GM12873 (cell line): ENCODE measurements at regions not wholly inside any gene's neighbourhood (a gene's known extent, or its start where the extent isn't known, plus 50 kb on each side); places are given as distances from the start of the nearest gene placed in this dataset.

Source experiments
- TF ChIP-seq, protein P1 (sequence below): IDR thresholded peaks from 2 replicates; pipeline ENCODE4 v1.5.1; 2012; ENCODE audit warnings: low read depth, mild to moderate bottlenecking, moderate library complexity, low read length, control low read depth; ENCODE audit not compliant: insufficient read depth; ENCODE audit errors: missing control alignments

DNA sequence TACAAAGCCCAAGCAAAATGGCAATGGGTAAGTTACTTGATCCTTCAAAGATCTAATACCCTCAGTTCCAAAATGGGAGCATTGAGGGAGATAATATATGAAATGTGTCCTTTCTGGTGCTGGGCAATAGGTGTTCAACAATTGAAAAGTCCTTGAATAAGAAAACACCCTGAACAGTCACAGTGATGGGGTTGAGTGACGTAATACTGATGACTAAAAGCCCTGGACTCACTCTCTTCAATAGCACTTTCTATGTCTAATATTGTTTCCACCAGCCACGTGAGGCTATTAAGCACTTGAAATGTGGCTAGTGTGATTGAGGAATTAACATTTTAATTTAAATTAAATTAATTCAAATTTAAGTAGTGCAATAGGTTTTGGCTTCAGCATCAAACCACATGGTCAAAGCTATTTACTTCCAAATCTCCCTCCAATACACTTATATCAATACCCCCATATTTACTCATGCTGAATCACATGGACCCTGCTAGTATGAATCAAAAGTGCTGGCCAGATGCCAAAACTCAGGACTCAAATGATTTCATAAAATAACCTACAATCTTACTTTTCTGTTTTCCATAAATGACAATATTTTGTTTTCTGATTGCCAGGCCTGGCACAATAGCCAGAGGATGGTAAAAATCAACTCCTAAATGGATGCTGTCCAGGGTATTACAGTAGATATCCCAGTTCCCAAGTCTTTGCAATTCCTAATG, 516.2 kb downstream of the HAPSTR1 start:
- TF ChIP-seq, protein P1, sequence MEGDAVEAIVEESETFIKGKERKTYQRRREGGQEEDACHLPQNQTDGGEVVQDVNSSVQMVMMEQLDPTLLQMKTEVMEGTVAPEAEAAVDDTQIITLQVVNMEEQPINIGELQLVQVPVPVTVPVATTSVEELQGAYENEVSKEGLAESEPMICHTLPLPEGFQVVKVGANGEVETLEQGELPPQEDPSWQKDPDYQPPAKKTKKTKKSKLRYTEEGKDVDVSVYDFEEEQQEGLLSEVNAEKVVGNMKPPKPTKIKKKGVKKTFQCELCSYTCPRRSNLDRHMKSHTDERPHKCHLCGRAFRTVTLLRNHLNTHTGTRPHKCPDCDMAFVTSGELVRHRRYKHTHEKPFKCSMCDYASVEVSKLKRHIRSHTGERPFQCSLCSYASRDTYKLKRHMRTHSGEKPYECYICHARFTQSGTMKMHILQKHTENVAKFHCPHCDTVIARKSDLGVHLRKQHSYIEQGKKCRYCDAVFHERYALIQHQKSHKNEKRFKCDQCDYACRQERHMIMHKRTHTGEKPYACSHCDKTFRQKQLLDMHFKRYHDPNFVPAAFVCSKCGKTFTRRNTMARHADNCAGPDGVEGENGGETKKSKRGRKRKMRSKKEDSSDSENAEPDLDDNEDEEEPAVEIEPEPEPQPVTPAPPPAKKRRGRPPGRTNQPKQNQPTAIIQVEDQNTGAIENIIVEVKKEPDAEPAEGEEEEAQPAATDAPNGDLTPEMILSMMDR = no peak

DNA sequence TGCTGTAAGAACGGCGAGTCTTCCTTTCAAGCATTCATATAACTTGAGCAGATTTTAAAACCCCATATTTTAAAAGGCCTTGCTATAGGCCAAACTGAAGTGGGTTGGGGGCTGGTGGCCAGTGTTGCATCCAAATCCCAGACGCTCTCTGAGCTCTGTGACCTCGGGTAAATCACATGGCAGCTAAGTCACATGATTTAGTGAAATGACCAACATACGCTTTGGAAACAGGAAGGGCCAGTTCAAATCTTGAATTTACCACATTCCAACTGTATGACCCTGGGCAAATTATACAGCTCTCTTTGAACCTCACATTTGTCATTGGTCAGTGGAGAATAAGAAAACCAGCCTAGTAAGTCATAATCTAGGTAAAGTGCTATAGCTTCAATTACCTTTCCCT, 519.3 kb downstream of the HAPSTR1 start:
- TF ChIP-seq, protein P1 = no peak

DNA sequence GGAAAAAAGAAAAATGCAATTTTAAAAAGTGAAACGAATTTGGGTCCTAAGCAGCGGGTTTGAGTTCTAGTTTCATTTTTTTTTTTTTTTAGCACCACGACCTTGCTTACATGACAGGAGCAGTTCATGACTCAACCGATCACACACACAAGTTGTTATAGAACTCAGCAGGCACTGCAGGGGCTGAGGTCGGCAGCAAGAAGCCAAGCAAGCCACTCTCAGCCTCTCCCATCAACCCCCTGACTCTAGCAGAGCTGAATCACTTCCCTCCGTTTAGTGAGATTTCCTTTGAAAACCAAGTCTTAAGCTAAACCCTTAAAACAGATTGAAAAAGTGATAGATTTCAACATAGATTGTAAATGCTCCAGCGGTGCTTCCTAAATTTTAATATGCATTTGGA, 520.8 kb downstream of the HAPSTR1 start:
- TF ChIP-seq, protein P1 = no peak

DNA sequence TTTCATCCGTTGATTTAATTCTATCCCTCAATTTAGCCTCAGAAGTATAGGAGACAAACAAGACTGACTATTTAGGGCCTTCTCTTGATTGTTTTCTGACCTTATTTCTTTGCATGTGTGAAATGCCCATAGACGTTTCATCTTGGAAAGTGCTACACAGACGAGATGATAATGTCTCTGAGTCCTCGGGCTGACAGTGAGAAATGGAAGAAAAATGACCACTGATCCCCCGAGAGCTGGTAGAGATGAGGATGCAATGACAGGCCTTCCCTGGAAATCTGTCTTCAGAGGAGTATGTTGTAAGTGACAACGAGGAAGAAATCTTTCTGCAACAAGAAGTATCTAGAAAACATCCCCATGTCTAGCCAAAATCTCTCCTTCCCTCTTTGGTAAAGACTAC, 522.9 kb downstream of the HAPSTR1 start:
- TF ChIP-seq, protein P1 = no peak

DNA sequence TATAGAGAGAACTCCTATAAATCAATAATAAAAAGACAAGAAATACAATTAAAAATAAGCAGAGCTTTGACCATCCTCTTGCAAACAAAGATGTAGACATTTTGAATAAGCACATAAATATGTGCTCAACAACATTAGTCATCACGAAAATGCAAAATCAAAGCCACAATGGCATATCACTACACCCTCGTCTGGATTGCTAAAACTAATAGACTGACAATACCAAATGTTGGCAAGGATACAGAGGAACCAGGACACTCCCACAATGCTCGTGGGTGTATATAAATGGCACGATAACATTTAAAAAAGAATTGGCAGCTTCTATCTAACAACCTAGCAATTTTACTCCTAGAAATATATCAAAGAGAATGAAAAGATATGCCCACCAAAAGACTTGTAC, 530.8 kb downstream of the HAPSTR1 start:
- TF ChIP-seq, protein P1 = no peak

DNA sequence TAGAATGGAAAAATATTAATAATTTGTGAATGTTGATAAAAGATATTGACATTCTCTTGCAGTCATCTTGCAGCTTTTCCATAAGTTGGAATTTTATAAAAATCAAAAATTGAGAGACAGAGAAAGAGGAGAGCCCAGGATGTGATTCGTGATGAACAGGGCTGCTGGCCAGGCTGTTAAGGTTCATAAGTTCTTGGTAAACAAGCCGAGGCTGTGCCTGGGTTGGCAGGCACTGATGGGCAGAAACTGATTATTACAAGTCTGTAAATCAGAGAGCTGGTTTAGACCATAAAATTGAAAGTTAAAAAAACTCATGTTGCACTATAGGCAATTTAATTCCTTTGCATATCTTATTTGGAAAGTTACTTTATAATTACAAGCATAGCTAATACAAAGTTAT, 533.7 kb downstream of the HAPSTR1 start:
- TF ChIP-seq, protein P1 = no peak

DNA sequence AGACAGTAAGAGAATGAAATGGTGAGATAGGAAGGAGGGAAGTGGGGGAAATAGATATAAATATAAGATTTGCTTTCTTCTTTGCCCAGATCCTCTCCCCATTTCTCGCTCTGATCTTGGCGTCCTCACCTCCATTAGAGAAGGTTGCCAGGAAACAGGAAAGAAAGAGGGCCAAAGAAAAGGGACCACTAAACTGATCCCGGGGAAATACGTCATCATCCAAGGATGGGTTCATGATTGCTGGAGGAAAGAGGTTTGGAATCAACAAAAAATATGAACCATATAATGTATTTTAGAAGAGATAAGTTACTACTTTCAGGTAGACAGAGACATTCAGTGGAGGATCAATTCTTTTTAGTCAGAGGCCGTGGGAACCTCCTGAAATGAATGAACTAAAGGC, 536.0 kb downstream of the HAPSTR1 start:
- TF ChIP-seq, protein P1 = no peak
